ENCODE measurements at regions not wholly inside any gene's neighbourhood (a gene's known extent, or its start where the extent isn't known, plus 50 kb on each side); places are given as distances from the start of the nearest gene placed in this dataset.

DNA sequence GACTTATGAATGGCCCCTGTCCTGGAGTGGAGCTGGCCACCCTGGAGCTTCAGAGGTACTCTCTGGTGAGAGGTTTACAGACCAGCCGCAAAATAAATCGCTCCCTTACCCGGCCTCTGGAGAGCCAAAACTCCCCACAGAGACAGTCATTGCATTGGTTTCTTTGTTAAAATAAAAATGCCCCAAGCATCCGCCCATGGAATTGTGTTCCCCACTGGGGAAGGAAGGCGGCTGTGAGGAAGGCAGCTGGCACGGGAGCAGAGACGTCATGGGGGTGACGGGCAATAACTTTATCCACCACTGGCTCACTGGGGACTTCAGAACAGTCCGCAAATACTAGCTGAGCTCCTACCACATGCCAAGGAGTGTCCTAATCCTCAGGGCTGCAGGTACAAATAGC is 266.2 kb upstream of the FOXF1 start:
- no peak for DNase-seq (ENCODE audit: low read depth)
- H3K4me3 ChIP-seq (ENCODE audit: low read depth, low read length), result no peak overlapping the region
- TF ChIP-seq, protein P1, sequence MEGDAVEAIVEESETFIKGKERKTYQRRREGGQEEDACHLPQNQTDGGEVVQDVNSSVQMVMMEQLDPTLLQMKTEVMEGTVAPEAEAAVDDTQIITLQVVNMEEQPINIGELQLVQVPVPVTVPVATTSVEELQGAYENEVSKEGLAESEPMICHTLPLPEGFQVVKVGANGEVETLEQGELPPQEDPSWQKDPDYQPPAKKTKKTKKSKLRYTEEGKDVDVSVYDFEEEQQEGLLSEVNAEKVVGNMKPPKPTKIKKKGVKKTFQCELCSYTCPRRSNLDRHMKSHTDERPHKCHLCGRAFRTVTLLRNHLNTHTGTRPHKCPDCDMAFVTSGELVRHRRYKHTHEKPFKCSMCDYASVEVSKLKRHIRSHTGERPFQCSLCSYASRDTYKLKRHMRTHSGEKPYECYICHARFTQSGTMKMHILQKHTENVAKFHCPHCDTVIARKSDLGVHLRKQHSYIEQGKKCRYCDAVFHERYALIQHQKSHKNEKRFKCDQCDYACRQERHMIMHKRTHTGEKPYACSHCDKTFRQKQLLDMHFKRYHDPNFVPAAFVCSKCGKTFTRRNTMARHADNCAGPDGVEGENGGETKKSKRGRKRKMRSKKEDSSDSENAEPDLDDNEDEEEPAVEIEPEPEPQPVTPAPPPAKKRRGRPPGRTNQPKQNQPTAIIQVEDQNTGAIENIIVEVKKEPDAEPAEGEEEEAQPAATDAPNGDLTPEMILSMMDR (IDR thresholded peaks at IDR 0.05; ENCODE audit: insufficient read depth, low read depth, low read length), result no peak

DNA sequence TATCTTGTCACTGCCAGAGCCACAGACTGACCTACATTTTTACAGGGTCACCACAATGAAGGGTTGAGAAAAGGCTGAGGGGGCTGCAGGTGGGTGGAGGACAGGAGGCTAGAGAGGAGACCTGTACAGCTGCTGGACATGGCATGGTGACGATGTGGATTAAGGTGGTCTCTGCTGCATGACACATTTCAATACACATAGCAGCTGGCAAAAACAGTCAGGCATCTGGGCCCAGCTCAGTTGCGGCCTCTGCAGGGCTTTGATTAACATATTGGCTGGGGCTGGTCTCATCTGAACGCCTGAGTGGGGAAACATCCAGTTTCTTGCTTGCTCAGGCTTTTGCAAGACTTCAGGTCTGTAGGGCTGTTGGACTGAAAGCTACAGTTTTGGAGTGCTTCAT is 265.4 kb upstream of the FOXF1 start:
- no peak for DNase-seq (ENCODE audit: low read depth)
- TF ChIP-seq, protein P1 (IDR thresholded peaks at IDR 0.05; ENCODE audit: insufficient read depth, low read depth, low read length), result no peak
- no peak overlapping the region for H3K4me3 ChIP-seq (ENCODE audit: low read depth, low read length)

DNA sequence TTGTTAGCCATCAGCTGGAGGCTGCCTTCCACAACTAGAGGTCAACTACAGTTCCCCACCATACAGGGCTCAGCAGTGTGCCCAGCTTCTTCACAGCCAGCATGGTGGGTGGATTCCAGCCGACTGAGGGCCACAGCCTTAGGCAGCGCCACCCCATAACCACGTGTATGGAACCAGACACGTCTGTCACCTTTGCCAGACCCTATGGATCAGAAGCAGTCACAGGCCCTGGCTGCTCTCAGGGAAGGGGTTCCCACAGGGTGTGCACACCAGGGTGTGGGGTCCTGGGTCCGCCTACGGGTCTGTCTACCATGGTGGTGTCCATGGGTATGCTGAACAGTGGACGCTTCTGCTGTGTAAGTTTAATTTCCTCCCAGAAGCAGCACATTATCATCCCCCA is 265.0 kb upstream of the FOXF1 start:
- TF ChIP-seq, protein P1 (IDR thresholded peaks at IDR 0.05; ENCODE audit: insufficient read depth, low read depth, low read length), result no peak
- no peak overlapping the region for H3K4me3 ChIP-seq (ENCODE audit: low read depth, low read length)
- DNase-seq (ENCODE audit: low read depth), result no peak

DNA sequence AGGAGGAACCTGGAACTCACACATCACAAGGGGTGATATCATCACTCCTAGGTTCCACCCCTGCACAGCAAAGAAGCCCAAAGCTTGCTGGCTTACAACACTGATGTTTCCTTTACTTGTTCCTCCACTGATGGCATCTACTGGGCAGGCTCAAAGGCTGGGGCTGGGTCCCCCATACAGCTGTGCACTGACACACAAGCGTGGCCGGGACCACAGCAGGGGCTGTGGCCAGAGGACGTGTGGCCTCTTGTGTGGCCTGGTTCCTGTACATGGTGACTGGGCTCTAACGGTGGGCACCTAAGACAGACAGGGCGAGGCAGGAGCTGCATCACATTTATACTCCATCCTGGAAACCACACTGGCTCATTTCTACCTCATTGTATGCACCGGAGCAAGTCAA is 264.4 kb upstream of the FOXF1 start:
- H3K4me3 ChIP-seq (ENCODE audit: low read depth, low read length), result no peak overlapping the region
- TF ChIP-seq, protein P1 (IDR thresholded peaks at IDR 0.05; ENCODE audit: insufficient read depth, low read depth, low read length), result no peak
- no peak for DNase-seq (ENCODE audit: low read depth)

DNA sequence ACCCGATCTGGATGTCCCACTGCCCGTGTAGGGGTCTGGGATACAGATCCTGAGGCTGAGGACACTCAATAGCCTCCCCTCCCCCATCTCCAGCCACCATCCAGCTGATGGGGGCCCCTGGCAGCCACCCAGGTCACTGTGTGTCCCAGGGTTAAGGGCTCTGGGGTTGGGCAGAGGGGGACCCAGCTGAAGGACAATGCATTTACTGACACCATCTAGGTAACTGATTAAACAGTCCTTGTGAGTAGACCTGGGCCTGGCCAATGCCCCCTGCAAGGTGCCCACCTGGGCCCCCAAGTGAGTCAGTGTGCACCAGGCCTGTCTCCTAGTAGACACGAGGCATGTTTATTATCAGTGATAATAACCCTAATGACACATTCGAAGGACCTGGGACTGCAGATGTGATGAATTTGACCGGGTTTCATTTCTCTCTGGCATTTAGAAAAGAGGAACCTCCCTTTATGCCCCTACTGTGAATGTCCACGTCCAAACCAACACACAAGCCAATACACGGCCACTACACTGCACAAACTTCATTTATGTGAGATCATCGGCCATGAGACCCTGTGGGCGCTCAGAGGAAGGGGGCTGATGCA is 261.9 kb upstream of the FOXF1 start:
- no peak for DNase-seq (ENCODE audit: low read depth)
- TF ChIP-seq, protein P1 (IDR thresholded peaks at IDR 0.05; ENCODE audit: insufficient read depth, low read depth, low read length), result no peak
- no peak overlapping the region for H3K4me3 ChIP-seq (ENCODE audit: low read depth, low read length)

DNA sequence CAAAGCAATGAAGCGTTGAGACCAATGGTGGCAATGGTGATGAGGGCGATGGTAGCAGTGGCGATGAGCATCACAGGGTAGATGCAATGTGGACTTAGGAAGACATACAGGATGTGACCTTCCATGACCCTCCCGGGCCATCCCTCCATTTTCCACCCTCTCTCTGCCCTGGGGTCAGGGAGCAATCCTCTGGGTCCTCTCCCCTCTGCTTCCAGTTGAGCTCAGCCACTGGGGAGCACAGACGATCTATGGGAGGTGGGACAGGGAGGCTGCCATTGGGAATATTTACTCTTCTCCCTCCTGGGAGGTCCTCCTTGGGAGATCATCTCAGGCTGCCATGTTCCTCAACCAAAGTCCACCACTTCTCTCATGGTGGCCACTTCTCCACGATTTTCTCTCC is 260.7 kb upstream of the FOXF1 start:
- TF ChIP-seq, protein P1 (IDR thresholded peaks at IDR 0.05; ENCODE audit: insufficient read depth, low read depth, low read length), result no peak

DNA sequence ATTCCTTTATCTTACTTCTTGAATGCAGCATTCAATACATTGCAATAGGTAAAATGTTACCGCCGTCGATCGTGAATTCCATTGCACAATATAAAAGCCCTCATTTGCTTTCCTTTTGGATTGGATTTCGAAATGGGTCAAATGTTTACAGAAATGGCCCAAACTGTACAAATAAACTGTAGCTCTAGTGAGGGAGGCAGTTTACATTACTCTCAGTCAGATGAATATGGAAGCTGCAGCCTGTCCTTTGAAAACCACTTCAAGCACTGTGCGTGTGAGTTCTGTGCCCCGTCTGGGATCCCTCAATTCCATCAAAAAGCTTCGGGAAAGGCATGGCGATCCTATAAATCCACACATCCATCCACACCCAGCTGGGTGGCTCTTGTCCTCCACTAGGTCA is 258.6 kb upstream of the FOXF1 start:
- TF ChIP-seq, protein P1 (IDR thresholded peaks at IDR 0.05; ENCODE audit: insufficient read depth, low read depth, low read length), result no peak
- DNase-seq (ENCODE audit: low read depth), result peak; percentile 68
- H3K4me3 ChIP-seq (ENCODE audit: low read depth, low read length), result no peak overlapping the region

More for the DNA sequence above, 260.7 kb upstream of the FOXF1 start:
- no peak for DNase-seq (ENCODE audit: low read depth)
- H3K4me3 ChIP-seq (ENCODE audit: low read depth, low read length), result no peak overlapping the region

All from fibroblast of villous mesenchyme (primary cell).